ENCODE measurements at regions not wholly inside any gene's neighbourhood (a gene's known extent, or its start where the extent isn't known, plus 50 kb on each side); places are given as distances from the start of the nearest gene placed in this dataset.

DNA sequence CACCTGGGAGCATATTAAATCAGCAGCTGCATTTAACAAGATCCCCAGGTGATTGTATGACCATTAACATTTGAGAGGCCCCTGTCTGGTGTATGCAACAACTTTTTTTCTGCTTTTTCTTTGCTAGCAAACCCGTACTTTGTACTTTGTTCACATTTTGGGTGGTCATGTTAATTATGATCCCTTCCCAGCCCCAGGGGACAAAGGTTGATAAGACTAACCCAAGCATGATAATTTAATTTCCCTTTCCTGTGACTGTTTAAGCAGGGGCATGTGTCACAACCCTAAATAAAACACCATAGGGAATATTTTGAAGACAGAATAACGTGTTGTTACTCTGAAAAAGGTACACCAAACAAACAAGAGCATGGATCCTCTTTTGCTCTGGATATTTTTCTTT lies 332.0 kb downstream of the PCDH18 start:
- DNase-seq, result no peak

DNA sequence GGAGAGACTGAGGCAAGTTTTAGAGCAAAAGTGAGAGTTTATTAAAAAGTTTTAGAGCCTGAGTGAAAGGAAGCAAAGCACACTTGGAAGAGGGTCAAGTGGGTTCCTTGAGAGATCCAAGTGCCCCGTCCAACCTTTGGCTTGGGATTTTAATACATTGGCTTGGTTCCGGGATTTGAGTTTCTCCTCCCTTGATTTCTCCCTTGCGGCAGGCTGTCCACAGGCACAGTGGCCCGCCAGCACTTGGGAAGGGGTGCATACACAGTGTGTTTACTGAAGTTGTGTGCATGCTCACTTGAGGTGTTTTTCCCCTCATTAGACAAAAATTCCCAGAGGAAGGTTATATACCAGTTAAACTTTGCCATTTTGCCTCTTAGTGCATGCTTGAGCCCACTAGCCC lies 333.5 kb downstream of the PCDH18 start:
- DNase-seq, result no peak

DNA sequence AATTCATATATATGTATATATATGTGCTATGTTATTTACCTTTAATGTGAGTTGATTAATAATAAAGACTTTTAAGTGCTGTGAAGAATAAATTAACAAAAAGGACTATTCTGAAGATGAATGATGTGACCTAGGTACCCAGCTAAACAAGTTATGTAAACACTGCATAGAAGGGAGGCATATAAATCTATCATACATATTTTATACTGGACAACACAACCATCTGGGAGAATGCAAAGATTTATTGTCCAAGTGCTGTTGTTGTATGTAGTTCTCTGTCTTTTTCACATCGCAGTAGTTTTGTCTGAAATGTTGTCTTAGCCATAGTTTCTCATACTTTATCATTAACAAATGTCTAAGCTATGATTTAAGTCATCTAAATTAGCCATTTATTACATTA lies 337.6 kb downstream of the PCDH18 start:
- no peak for DNase-seq

DNA sequence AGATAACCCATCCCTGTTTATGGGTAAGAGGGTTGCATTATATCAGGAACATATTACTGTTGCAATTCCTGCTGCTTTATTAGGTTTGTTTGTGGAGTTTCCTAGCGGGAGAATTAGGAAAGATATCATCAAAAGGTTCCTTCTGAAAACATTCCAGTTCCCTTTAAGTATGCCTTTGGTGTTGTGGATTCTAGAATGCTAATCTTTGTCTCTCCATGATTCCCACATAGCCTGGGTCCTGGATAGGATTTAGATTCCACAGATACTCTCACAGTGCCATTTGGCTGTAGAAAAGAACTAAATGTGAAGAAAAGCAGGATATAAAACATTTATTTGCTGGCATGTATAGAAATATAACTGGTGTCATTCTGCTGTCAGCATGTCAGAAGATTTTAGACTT lies 338.7 kb downstream of the PCDH18 start:
- DNase-seq, result no peak

DNA sequence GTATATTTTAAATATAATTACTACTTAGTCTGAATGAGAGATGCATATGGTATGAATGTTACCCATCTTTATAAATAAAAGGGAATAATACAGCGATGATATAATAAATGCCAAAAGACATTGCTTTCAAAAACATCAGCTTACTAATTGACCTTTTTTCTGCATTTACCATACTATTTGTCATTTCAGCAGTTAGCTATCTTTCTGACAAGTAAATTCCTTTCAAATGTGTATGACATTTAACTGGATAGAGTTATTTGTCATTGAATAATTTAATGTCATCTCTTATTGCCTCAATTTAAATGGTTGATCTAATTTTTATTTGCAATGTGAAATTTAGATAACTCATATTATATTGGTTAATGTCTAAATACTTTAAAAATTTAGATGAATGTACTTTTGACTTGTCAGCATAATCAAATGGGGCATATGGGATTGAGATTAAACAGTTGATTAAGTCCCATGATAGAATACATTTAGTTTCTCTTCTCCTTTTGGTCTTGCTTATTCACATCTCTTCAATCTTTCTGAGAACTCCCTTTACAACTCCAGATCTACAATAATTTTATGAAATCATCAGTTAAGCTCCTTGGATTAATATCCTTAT lies 350.9 kb downstream of the PCDH18 start:
- no peak for DNase-seq

DNA sequence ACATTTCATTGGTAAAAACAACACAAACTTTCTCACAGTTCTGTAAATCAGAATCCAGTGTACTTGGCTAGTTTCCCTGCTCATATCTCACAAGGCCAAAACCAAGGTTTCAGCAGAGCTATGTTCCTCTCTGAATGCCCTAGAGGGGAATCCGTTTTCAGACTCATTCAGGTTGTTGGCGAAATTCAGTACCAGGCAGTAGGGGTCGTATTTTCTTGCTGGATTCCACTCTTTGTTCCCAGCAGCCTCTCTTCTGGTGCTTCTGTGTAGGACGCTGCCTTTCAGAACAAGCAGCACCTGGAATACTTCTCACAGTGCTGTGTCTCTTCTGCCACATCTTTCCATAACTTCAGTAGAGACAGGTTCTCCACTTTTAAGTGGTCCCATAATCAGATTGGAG lies 351.9 kb downstream of the PCDH18 start:
- peak; percentile 73 for DNase-seq

DNA sequence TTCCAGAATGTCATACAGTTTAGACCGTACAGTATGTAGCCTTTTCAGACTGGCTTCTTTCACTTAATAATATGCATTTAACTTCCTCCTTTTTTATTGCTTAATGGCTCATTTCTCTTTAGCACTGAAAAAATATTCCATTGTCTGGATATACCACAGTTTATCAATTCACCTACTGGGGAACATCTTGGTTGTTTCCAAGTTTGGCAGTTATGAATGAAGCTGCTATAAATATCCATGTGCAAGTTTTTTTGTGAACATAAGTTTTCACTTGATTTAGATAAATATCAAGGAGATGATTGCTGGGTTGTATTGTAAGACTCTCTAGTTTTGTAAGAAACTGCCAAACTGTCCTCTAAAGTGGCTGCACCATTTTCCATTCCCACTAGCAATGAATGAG lies 375.5 kb downstream of the PCDH18 start:
- no peak for DNase-seq

DNA sequence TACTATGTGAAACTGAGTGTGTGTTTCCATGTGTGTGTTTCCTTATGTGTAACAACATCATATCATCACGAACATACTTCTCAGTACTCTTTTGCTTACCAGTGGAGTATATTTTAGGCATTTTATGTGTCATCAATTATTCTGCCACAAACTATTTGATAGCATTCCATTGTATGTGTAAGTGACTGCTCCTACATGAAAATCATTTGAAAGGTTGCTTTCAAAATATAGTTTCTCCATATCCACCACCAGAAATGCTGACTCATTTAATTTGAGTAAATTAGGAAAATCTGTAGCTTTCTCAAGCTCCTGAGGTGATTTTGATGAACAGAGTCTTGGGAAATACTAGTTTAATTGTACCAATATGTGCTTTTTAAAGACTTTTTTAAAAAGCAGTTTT lies 376.2 kb downstream of the PCDH18 start:
- DNase-seq, result no peak

DNA sequence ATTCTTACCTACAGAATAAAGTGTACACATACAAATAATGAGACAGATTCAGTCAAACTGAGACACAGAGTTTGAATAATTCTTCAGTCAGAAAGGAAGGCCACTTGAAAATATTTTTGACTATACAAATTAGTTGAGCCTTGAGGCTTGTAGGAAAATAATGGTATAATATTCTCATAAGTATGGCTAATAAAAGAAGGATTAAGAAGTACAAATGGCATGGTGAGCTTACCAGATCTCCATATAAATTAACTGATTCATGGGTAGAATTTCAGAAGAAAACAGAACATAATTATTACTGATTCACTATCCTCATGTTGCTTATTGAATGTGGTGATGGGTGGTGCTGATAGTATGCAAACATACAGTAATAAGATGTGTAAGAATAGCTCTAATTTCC lies 401.1 kb downstream of the PCDH18 start:
- DNase-seq, result no peak

DNA sequence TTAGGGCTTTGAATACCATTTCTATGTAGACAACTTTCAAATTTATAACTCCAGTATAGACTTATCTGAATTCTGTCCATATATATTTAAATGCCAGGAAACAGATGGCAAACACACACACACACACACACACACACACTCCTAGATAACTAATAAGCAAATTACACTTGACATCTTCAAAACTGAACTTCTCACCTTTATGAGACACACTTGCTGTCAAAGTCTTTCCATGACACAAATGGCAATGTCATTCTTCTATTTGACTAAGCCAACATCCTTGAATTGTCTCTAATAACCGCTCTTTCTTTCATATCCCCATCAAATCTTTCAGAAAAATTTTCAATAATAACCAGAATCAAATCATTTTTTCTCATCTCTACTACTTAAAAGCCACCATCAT lies 402.4 kb downstream of the PCDH18 start:
- no peak for DNase-seq

DNA sequence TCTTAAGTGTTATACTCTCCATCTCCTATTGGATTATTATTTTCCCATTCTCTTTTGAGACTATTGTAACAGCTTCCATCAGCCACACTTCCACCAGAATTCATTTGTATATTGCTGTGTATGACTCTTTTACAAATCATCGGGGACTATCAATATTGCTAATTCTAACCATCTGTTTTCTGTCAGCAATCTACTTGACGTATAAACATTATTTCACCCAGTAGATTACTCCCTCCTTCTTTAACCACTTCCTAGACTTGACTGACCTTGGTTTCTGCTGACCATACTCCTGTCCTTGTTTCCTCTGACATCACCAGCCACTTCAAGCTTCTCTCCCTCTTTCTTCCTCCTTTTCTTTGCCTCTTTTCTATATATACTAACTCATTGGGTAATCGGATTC lies 402.9 kb downstream of the PCDH18 start:
- no peak for DNase-seq

DNA sequence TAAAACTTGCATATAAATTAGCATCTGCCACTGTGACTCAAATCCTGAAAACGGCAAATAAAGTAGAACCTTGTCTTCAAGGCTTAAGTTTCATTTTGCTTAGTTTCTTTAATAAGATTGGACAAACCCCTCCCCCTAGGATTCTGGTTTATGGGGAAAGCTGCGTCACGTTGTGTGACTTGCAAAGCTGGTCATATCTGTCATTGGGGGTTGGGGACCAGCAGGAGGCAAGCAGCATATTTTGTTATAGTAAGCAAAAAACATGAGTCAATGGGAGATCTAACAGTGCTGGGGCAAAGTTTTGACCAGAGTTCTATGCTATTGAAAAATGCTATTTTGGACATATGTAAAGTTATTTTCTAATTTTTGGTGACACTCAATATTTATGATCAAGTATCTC lies 407.3 kb downstream of the PCDH18 start:
- no peak for DNase-seq

DNA sequence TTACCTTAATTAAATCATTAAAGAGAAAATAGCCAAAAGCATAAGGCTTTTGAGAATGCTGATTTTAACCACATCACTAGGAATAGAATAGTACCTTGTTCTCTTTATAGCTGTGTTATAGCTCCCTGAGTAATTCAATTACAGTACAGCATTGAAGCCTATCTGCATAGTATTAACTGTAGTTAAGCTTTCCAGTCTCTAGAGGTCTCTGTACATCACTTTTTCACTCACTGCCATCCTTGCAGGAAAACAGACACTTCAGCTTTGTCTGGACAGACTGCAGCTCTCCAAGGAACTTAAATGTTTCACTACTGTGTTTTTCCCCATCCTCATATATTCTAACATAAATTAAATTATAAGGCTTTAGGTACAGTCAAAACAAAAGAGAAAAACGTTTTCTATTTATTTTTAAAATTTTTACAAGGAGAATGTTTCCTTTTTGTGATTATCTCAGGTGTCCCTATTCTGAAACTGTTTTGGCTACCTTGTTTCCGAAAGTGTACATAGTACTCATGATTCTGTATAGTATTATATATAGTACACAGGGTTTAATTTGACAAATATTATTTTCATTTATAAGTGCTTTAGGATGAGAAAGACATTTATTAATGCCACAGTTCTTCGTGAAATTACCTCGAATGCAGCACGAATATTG lies 407.9 kb downstream of the PCDH18 start:
- DNase-seq, result no peak

DNA sequence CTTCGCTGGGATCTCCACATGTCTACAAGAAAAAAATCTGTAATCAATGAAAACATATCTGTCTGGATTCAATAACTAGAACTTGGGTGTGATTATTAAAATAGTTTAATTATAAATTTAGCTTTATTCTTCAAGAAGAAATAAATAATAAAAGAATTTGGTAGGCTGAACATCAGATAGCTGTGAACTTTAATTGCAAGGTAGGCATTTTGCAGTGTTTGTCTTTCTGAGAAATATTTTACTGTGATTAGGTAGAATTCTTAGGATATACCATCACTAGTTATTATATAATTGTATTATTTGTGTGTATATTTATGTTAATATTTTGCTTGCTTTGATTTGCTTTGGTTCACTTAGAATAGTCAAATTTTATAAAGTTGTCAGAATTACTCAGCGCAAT lies 409.4 kb downstream of the PCDH18 start:
- no peak for DNase-seq

DNA sequence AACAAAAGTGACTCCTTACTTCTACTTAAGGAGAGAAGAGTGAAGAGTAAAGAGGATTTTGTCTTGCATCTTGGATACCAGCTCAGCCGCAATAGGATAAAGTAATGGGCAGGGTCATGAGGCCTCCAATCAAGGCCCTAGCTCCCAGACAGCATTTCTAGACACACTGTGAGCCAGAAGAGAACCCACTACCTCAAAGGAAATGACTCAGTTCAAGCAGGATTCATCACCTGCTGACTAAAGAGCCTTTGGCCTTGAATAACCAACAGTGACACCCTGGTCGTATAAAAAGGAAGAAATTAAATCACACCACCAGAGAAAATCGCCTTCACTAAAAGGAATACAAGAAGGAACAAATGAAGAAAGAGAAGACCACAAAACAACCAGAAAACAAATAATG lies 416.1 kb downstream of the PCDH18 start:
- DNase-seq, result no peak

DNA sequence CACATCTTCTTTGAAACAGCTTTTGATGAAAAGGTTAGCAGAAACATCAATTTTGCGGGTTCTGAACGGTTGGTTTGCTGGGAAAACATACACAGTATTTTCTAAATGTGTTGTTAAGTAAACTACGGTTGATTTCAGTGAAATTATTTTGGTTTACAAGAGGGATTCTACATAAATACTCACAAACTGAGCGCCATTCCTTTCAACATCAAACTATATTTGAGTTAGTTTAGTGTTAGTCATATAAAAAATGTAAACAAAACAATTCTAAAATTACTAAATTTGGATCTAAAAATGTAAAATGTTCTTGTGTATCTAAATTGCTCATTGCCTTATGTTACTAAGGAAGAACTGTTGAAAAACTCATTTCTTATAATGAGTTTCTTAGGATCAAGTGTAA lies 425.6 kb downstream of the PCDH18 start:
- DNase-seq, result no peak

DNA sequence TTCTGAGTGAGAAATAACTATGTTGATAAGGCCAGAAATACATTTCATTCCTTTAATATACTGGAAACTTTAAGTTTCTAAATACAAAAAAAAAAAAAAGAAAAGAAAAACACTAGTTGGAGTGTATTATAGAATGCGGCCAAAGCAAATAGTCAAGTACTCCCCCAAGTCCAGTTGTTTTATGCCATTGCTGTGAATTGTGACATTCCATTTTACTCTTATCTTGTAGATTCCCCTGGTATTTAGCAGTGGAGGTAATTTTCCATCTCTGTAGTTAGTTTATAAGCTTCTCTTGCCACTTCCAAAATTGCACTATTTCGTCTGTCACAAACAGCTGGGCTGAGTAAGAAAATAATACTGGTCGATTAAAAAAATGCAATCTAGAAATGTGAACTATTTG lies 426.0 kb downstream of the PCDH18 start:
- no peak for DNase-seq

DNA sequence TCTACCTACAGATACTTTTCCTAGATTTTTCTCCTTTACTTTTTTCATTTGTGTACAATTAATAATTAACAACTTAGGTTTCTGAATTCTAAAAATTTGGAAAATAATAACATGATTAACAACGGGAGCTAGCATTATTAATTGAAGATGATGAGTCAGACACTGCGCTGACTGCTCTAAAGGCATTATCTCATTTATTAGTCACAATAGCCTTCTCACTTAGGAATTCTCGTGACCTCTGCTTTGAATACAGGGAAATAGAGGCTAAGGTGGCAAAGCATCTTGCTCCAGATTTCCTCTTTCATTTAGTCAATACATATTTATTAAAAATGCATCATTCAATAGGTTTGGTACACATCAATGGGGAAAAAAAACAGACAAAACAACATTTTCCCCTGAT lies 441.3 kb downstream of the PCDH18 start:
- no peak for DNase-seq

DNA sequence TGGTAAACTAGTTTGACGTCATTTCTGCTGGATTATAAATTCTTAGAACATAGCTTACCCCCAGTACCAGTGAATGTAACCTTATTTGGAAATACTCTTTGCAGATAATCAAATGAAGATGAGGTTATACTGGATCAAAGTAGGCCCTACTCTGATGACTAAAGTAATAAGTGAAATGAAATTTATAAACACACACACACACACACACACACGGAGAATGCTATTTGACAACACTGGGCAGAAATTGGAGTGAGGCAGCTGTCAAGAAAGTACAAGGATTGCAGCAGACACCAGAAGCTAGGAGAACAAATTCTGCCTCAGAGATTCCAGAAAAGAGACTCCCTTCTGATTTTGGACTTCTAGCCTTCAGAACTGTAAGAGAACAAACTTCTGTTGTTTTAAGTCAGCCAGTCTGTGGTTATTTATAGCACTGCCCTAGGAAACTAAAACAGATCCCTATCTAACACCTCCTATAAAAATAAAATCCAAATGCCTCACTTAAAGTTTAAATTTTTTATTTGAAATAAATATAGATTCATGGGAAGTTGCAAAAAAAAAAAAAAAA lies 448.6 kb downstream of the PCDH18 start:
- DNase-seq, result no peak

DNA sequence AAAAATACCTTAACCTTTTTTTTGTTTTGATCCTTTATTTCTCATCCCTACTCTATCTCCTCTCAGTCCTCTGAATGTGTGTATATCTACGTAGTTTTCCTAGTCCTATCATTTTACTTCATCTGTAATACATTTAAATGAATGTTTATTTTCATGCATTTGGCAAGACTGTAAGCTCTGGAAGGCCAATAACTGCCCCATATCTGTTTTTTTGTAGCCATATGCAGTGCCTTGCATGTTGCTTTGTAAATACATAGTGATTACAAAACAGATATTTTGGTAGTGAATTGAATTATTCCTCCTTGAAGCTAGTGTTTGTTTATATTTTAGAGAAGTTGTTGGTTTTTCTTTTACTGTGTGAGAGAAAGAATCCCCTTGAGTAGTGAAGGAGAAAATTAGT lies 450.2 kb downstream of the PCDH18 start:
- no peak for DNase-seq

DNA sequence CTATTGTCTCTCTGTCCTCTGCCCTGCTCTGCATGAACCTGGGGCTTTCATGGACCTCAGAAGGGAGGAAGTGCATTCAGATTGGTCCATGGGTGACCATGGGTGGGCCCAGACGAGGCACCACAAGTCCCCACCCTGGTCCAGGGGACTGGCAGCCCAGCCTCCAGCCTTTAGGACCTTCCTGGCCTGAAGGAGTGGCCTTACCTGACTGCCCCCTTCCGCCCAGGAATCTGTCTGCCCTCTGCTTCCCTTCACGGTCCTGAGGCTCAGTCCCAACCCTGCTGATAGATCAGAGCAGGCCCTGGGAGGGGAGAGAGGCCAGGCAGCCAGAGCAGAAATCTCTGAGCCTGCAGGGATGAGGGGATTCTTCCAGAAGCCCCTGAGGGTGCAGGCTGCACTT lies 455.4 kb downstream of the PCDH18 start:
- no peak for DNase-seq

DNA sequence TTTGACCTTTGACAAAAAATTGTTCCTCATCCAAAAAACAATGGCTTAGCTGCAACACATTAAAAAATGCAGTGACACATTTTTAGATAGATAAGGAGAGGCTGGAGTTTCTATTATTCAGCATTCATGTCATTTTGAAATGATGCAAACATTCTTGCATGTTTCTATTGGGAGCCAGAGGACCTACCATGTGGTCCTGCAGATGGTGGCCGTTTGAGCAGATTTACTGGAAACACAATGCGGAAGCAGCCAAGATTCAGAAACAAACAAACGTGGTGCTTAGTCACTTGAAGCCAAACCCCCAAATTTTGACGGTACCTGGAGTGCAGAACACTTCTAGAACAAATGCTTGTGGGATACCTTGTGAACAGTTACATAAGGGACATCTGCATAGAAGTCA lies 456.7 kb downstream of the PCDH18 start:
- DNase-seq, result no peak

DNA sequence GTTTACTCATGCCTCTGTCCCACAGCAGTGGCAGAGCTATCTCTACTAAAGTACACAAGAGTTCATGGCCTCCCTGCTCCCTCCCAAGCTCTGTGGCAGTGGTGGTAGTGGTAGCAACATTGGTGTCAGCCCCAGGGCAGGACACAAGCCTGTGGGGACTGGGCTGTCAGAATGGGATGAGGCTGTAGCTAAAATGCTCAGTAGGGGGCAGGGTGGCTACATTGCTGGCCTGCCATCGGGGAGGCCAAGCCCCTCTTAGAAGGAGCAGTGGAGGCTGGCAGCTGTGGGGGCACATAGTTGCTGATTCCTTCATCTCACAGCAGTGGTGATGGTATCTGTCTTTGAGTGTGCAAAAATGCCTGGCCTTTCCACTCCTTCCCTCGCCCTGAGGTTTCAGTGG lies 461.7 kb downstream of the PCDH18 start:
- DNase-seq, result no peak

DNA sequence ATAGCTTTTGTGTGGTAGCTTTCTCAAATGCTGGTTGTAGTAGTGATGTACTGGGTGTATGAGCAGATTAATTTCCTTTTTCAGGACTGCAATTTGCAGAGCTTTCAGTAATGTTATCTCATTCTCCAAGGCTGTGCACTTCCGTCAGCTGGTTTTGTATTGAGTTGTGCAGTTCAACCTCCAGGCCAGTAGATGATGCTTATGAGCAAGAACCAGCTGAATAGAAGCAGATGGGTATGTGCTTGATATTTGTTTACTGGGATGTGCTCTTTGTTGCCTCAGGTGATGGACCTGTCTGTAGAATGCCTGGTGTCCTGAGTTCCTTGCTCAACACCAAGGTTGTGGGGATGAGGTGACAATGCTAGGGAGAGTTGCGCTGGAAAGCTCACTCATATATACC lies 462.8 kb downstream of the PCDH18 start:
- no peak for DNase-seq

DNA sequence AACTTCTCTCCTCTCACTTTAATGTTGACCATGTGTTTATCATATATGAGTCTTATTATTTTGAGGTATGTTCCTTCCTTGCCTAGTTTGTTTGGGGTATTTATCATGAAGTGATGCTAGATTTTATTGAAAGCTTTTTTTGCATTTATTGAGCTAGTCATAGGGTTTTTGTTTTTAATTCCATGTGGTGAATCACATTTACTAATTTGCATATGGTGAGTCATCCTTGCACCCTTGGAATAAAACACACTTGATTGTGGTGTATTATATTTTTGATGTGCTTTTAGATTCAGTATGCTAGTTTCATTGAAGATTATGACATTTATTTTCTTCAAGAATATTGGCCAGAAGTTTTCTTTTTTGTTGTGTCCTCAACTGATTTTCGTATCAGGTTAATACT lies 464.6 kb downstream of the PCDH18 start:
- no peak for DNase-seq

All from islet precursor cell (in vitro differentiated cells).